Neural progenitor cell (in vitro differentiated cells): ENCODE measurements at regions not wholly inside any gene's neighbourhood (a gene's known extent, or its start where the extent isn't known, plus 50 kb on each side); places are given as distances from the start of the nearest gene placed in this dataset.

Source experiments
- CTCF ChIP-seq: fragments of 200-600 bp; sonication (generic); IDR thresholded peaks from 2 replicates; pipeline ENCODE4 v1.5.1; 2017; ENCODE audit warnings: antibody characterized with exemption, mild to moderate bottlenecking
- EZH2 ChIP-seq: fragments of 200-600 bp; sonication (generic); IDR thresholded peaks from 2 replicates; pipeline ENCODE4 v1.6.1; 2017; ENCODE audit warnings: antibody characterized with exemption, mild to moderate bottlenecking, moderate library complexity
- EZH2phosphoT487 ChIP-seq: fragments of 200-600 bp; sonication (generic); IDR thresholded peaks from 2 replicates; pipeline ENCODE4 v1.6.1; 2017; ENCODE audit warnings: antibody characterized with exemption

GRCh38 chr6:19391926-19392325, 445.2 kb upstream of the ID4 start:
- TF ChIP-seq CTCF (no peak), EZH2phosphoT487 (no peak), EZH2 (no peak)
